ENCODE measurements at regions not wholly inside any gene's neighbourhood (a gene's known extent, or its start where the extent isn't known, plus 50 kb on each side); places are given as distances from the start of the nearest gene placed in this dataset.

DNA sequence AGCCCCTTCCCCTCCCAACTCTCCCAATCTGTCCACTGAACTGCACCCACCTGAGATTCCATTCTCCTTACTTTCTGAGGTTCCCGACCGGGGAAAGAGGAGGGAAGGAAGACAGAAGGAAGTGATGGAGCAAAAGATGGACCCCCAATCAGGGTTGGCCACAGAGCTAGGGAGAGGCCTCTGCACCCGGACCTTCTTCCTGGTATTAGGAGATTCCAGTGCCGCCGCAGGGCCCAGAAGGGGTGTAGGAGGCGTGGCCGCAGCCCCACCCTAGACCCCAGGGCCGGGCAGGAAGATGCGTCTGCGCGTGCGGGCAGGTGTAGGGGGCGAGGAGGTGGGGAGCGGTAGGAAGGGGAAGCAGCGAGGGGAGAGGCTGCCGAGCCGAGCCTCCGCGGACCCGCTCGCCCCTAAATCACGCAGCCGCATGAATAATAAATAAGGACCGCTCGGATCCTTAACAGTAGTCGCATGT, 104.2 kb upstream of the MVB12B start:
- Histone ChIP-seq H3K36me3 (no peaks in the 10 kb centered on the region), H3K9me3 (peaks cover 0 to 9% (median 0%) of the 10 kb centered on the region in 4 donors), H3K27me3 (peaks cover 10 to 25% (median 12%) of the 10 kb centered on the region in 3 donors), H3K4me1 (no peaks in the 10 kb centered on the region), H3K27ac (no peak overlapping the region), H3K4me3 (no peak overlapping the region)
- TF ChIP-seq EP300 (IDR thresholded peaks at IDR 0.05) = no peak
- no peak for TF ChIP-seq CTCF (IDR thresholded peaks at IDR 0.05)
- no peak for DNase-seq
- 8 to 13% methylated on average over 26 of the region's 26 CpGs for WGBS, 2 donors
- intact Hi-C loops (cut with DNase I) = loop anchor here (10.0 kb wide), 1 partner anchor 568 kb away; no protein-coding TSS in a partner anchor

DNA sequence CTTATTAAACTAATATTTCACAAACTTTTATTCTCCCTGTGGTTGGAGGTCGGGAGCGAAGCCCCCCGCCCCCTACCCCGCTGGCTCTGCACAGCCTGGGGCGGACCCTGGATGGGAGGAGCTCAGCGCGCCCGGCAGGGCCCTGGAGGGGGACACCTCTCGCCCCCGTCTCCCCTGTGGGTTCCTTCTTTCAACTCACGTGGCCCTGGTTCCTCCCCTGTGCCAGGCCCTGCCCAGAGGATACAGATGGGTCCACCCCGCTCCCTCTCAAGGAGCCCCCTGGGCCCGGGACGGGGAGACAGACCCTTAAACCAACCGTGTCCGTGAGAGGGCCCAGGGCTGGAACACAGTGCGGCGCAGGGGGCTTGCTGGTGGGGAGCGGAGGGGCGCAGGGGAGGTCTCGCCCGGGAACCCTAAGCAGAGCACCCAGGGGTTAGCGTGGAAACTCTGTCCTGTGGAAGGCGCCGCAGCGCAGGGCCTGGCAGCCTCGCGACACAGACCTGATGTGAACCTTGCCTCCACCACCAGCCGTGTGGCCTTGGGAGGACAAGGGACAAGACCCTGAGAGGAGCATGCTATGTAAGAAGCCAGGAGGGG, 103.7 kb upstream of the MVB12B start:
- no peaks in the 10 kb centered on the region for H3K36me3 ChIP-seq
- no peak overlapping the region for H3K27ac ChIP-seq
- TF ChIP-seq POLR2A (IDR thresholded peaks at IDR 0.05) (no peak), POLR2AphosphoS5 (IDR thresholded peaks at IDR 0.05) (no peak), CTCF (IDR thresholded peaks at IDR 0.05) (no peak), EP300 (IDR thresholded peaks at IDR 0.05) (no peak)
- 36 to 40% methylated on average over 29 of the region's 29 CpGs for WGBS, 2 donors
- no peak overlapping the region for H3K4me3 ChIP-seq
- intact Hi-C loops (cut with DNase I) = loop anchor here (10.0 kb wide), 1 partner anchor 568 kb away; no protein-coding TSS in a partner anchor
- H3K4me1 ChIP-seq = no peaks in the 10 kb centered on the region
- H3K9me3 ChIP-seq = peaks cover 0 to 9% (median 0%) of the 10 kb centered on the region in 4 donors
- H3K27me3 ChIP-seq = peaks cover 10 to 25% (median 12%) of the 10 kb centered on the region in 3 donors
- DNase-seq = no peak

DNA sequence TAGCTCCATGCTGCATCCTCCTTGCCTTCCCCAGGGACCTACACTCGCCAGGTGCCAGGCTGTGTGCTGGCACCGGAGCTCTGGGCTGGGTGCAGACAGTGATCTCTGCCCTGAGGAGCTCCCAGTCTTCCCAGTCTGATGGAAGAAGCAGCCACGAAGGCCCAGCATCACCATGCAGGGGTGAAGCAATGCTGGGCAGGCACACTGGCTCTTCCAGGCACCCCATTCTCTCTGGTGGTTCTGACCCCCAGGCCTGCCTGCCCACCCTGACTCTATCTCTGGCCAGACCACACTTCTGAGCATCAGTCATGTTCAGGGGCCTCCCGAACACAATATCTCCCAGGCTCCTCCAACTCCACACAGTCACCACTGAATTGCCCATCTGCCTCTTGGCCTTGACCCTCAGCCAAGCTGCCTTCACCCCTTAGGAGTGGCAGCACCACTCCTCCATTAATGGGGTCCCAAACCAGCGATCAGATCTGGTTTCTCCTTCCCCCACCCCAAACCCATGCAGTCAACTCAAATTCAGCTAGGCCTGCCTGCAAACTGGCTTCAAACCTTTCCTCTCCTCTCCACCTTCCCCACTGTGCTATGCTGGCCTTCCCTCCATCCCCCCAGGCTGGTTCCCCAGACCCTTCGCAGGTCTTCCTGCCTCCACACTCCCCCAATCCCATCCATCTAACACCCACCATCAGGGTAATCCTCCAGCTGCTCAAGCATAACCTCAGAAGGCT, 102.7 kb upstream of the MVB12B start:
- no peak overlapping the region for H3K27ac ChIP-seq
- 61 to 78% methylated on average over 6 of the region's 6 CpGs for WGBS, 2 donors
- TF ChIP-seq POLR2A (IDR thresholded peaks at IDR 0.05) = no peak
- TF ChIP-seq POLR2AphosphoS5 (IDR thresholded peaks at IDR 0.05) = no peak
- no peak for TF ChIP-seq EP300 (IDR thresholded peaks at IDR 0.05)
- TF ChIP-seq CTCF (IDR thresholded peaks at IDR 0.05) = no peak
- peaks cover 0 to 4% (median 0%) of the 10 kb centered on the region in 4 donors for H3K4me1 ChIP-seq
- no peak for DNase-seq
- no peaks in the 10 kb centered on the region for H3K36me3 ChIP-seq
- peaks cover 10 to 25% (median 12%) of the 10 kb centered on the region in 3 donors for H3K27me3 ChIP-seq
- peaks cover 0 to 9% (median 0%) of the 10 kb centered on the region in 4 donors for H3K9me3 ChIP-seq
- no peak overlapping the region for H3K4me3 ChIP-seq
- intact Hi-C loops (cut with DNase I) = loop anchor here (10.0 kb wide), 1 partner anchor 569 kb away; no protein-coding TSS in a partner anchor

DNA sequence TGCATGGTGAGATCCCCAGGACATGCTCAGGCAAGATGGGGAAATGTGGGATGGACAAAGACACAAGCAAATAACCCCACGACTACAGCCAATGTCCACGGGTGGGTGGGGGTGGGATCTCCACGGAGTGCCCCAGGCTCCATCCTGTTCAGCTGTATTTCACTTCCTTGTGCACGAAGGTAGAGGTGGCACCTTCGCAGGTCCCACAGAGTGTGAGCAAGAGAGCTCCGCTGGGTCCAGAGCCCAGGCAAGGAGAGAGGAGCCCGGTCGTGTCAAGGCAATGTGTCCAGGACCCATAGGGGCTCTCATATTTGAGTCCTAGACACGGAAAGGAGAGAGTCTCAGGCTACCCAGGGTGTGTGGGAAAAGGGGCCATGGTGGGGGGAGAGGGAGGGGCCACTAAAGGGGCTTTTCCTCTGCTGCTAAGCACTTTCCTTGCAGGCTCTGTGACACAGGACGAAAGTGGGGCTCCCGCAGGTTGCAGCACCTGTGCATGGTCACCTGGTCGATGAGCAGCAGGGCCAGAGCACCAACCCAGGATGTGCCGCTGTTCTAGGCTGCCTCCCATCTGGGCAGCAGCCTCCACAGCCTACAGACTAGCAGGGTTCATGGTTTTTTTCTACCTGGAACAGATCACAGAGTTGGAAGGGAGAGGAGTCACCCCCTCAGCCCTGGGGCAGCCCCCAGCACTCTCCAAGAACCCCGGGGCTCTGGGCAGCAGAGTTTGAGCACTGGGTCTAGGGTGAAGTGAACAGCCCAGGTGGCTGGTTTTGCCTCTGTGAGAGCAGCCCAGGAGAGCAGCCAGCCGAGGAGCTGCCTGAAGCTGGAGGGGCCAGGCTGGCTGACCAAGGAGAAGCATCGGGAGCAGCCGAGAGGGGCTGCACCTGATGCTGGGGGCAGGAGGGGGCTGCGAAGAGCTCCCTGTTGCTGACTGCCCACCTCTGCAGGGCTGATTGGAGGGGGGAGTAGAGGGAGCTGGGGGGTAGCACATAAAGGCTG, 100.7 kb upstream of the MVB12B start:
- peaks cover 0 to 6% (median 0%) of the 10 kb centered on the region in 4 donors for H3K4me1 ChIP-seq
- peaks cover 10 to 25% (median 12%) of the 10 kb centered on the region in 3 donors for H3K27me3 ChIP-seq
- H3K27ac ChIP-seq = no peak overlapping the region
- intact Hi-C loops (cut with DNase I) = loop anchor here (5.0 to 10.0 kb wide), 2 partner anchors 479 to 571 kb away; partner anchors contain the start of gene PBX3
- no peak for TF ChIP-seq EP300 (IDR thresholded peaks at IDR 0.05)
- TF ChIP-seq POLR2AphosphoS5 (IDR thresholded peaks at IDR 0.05) = no peak
- TF ChIP-seq CTCF (IDR thresholded peaks at IDR 0.05) = no peak
- no peak for TF ChIP-seq POLR2A (IDR thresholded peaks at IDR 0.05)
- DNase-seq = no peak
- H3K36me3 ChIP-seq = no peaks in the 10 kb centered on the region
- no peak overlapping the region for H3K4me3 ChIP-seq
- WGBS, 2 donors = 63 to 72% methylated on average over 18 of the region's 18 CpGs
- H3K9me3 ChIP-seq = peaks cover 0 to 9% (median 0%) of the 10 kb centered on the region in 4 donors
